Neural progenitor cell (in vitro differentiated cells): ENCODE measurements at regions not wholly inside any gene's neighbourhood (a gene's known extent, or its start where the extent isn't known, plus 50 kb on each side); places are given as distances from the start of the nearest gene placed in this dataset.

ENCODE experiments used
- DNase-seq: peaks from one replicate; pipeline ENCODE4 v3.0.0-alpha.2; 2016; ENCODE audit warnings: low spot score
- H2AFZ ChIP-seq: fragments of 200-600 bp; sonication (generic); replicated peaks from 2 replicates; pipeline ENCODE4 v1.6.1; 2016; ENCODE audit warnings: antibody characterized with exemption
- H3F3A ChIP-seq: fragments of 200-600 bp; sonication (generic); 2 replicates; pipeline ENCODE4 v1.6.1; 2016; ENCODE audit warnings: antibody characterized with exemption, low read depth
- H3K27ac ChIP-seq: fragments of 200-600 bp; sonication (generic); 2 replicates; pipeline ENCODE4 v1.5.1; 2016; ENCODE audit warnings: mild to moderate bottlenecking
- H3K27me3 ChIP-seq: fragments of 200-600 bp; sonication (generic); 2 replicates; pipeline ENCODE4 v1.6.1; 2016; ENCODE audit warnings: mild to moderate bottlenecking, moderate library complexity
- H3K36me3 ChIP-seq: fragments of 200-600 bp; sonication (generic); 2 replicates; pipeline ENCODE4 v1.5.1; 2016
- H3K4me1 ChIP-seq: fragments of 200-600 bp; sonication (generic); 2 replicates; pipeline ENCODE4 v1.6.1; 2016; ENCODE audit warnings: mixed run types
- H3K4me2 ChIP-seq: fragments of 200-600 bp; sonication (generic); 2 replicates; pipeline ENCODE4 v1.6.1; 2016
- H3K4me3 ChIP-seq: fragments of 200-600 bp; sonication (generic); 2 replicates; pipeline ENCODE4 v1.5.1; 2016
- H3K79me2 ChIP-seq: fragments of 200-600 bp; sonication (generic); 2 replicates; pipeline ENCODE4 v1.6.1; 2016; ENCODE audit warnings: low read depth
- H3K9ac ChIP-seq: fragments of 200-600 bp; sonication (generic); 2 replicates; pipeline ENCODE4 v1.6.1; 2016
- H3K9me3 ChIP-seq: fragments of 200-600 bp; sonication (generic); 2 replicates; pipeline ENCODE4 v1.5.1; 2016; ENCODE audit warnings: low read depth
- H4K20me1 ChIP-seq: fragments of 200-600 bp; sonication (generic); 2 replicates; pipeline ENCODE4 v1.6.1; 2016; ENCODE audit warnings: low read depth
- H3K27ac Mint-ChIP-seq: 3 replicates; pipeline ENCODE4 v1.8.0; 2021; ENCODE audit warnings: mixed read lengths
- H3K27me3 Mint-ChIP-seq: 2 replicates; pipeline ENCODE4 v1.8.0; 2022; ENCODE audit warnings: low read depth, mild to moderate bottlenecking, inconsistent platforms, moderate library complexity, mixed read lengths; ENCODE audit not compliant: insufficient read depth
- H3K36me3 Mint-ChIP-seq: 3 replicates; pipeline ENCODE4 v1.8.0; 2021; ENCODE audit warnings: mixed read lengths
- H3K4me1 Mint-ChIP-seq: 3 replicates; pipeline ENCODE4 v1.8.0; 2021; ENCODE audit warnings: mixed read lengths
- H3K4me3 Mint-ChIP-seq: 3 replicates; pipeline ENCODE4 v1.8.0; 2021; ENCODE audit warnings: mild to moderate bottlenecking, moderate library complexity, mixed read lengths
- H3K9me3 Mint-ChIP-seq: 3 replicates; pipeline ENCODE4 v1.8.0; 2020; ENCODE audit warnings: mixed read lengths
- EZH2 ChIP-seq: fragments of 200-600 bp; sonication (generic); IDR thresholded peaks from 2 replicates; pipeline ENCODE4 v1.6.1; 2017; ENCODE audit warnings: antibody characterized with exemption, mild to moderate bottlenecking, moderate library complexity
- EZH2phosphoT487 ChIP-seq: fragments of 200-600 bp; sonication (generic); IDR thresholded peaks from 2 replicates; pipeline ENCODE4 v1.6.1; 2017; ENCODE audit warnings: antibody characterized with exemption
- TF ChIP-seq, protein P1 (sequence below): fragments of 200-600 bp; sonication (generic); IDR thresholded peaks from 2 replicates; pipeline ENCODE4 v1.5.1; 2017; ENCODE audit warnings: antibody characterized with exemption, mild to moderate bottlenecking

DNA sequence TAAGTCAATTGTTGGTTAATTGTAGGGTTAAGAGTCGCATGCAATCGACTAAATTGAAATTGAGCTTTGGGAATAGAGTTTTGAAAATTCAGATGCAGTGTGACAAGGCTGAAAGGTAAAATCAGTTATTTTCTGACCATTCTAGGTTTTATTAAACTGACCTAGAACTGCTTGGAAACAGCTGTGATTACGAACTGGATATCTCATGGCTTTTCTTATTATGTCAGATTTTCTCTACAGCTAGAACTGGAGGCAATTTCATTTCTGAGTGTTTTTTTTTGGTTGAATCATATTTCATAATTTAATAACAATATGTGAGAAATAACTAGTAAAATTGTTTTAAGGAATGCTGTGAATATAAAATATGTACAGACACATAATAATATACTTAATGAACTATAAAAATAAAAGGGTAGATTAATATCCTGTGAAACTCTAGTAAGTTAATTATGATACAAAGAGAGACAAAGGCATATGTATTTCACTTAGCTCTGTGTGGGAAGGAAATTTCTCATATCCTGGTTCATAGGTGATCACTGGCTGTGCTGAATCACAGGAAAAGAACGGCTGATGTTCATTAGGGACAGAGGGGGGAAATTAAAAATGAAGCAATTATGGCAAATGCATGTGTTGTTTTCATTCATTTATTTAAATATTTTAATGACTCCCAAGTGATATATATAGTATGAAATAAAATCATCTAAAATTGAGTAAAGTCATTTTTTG lies 403.2 kb downstream of the ZIC1 start:
- Histone ChIP-seq H3K36me3 (no peaks in the 10 kb centered on the region), H3K27ac (no peak overlapping the region), H3K4me1 (no peaks in the 10 kb centered on the region), H2AFZ (no peak overlapping the region), H3K79me2 (no peaks in the 10 kb centered on the region), H3K9me3 (no peaks in the 10 kb centered on the region), H3F3A (no peaks in the 10 kb centered on the region), H3K27me3 (no peaks in the 10 kb centered on the region), H3K4me2 (no peak overlapping the region), H3K9ac (no peak overlapping the region), H3K4me3 (no peak overlapping the region), H4K20me1 (no peaks in the 10 kb centered on the region)
- no peak overlapping the region for H3K4me3 Mint-ChIP-seq
- DNase-seq = no peak
- no peaks in the 10 kb centered on the region for H3K4me1 Mint-ChIP-seq
- no peaks in the 10 kb centered on the region for H3K36me3 Mint-ChIP-seq
- H3K9me3 Mint-ChIP-seq = peaks cover 2% of the 10 kb centered on the region
- peak overlapping the region; percentile 46 for H3K27ac Mint-ChIP-seq
- no peaks in the 10 kb centered on the region for H3K27me3 Mint-ChIP-seq
- TF ChIP-seq EZH2 (no peak), EZH2phosphoT487 (no peak)
- TF ChIP-seq, protein P1, sequence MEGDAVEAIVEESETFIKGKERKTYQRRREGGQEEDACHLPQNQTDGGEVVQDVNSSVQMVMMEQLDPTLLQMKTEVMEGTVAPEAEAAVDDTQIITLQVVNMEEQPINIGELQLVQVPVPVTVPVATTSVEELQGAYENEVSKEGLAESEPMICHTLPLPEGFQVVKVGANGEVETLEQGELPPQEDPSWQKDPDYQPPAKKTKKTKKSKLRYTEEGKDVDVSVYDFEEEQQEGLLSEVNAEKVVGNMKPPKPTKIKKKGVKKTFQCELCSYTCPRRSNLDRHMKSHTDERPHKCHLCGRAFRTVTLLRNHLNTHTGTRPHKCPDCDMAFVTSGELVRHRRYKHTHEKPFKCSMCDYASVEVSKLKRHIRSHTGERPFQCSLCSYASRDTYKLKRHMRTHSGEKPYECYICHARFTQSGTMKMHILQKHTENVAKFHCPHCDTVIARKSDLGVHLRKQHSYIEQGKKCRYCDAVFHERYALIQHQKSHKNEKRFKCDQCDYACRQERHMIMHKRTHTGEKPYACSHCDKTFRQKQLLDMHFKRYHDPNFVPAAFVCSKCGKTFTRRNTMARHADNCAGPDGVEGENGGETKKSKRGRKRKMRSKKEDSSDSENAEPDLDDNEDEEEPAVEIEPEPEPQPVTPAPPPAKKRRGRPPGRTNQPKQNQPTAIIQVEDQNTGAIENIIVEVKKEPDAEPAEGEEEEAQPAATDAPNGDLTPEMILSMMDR = no peak

DNA sequence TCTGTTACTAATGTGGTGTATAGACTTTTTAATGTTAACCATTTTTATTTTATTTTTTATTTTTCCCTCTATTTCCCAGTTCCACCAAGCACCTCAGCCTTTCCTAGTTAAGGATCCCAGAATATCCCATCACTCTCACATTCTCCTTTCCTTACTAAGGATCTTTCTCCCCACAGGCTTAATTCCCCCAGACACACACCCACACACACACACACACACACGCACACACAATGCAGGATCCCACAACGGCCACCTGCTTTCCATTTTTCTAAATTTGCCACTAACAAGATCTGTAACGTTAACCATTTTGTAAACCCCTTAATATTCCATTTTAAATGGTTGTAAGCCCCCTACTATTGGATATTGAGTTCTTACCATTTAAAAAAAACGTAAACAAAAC lies 404.1 kb downstream of the ZIC1 start:
- Histone ChIP-seq H3K36me3 (no peaks in the 10 kb centered on the region), H3K79me2 (no peaks in the 10 kb centered on the region), H2AFZ (no peak overlapping the region), H3K4me1 (no peaks in the 10 kb centered on the region), H3K9ac (no peak overlapping the region), H3K4me3 (no peak overlapping the region), H3K9me3 (no peaks in the 10 kb centered on the region), H4K20me1 (no peaks in the 10 kb centered on the region), H3K27ac (no peak overlapping the region), H3K27me3 (no peaks in the 10 kb centered on the region), H3K4me2 (no peak overlapping the region), H3F3A (no peaks in the 10 kb centered on the region)
- H3K4me1 Mint-ChIP-seq = no peaks in the 10 kb centered on the region
- H3K9me3 Mint-ChIP-seq = peaks cover 2% of the 10 kb centered on the region
- TF ChIP-seq EZH2phosphoT487 (no peak), EZH2 (no peak)
- TF ChIP-seq, protein P1 = no peak
- no peaks in the 10 kb centered on the region for H3K27me3 Mint-ChIP-seq
- DNase-seq = no peak
- no peak overlapping the region for H3K4me3 Mint-ChIP-seq
- H3K36me3 Mint-ChIP-seq = no peaks in the 10 kb centered on the region
- no peak overlapping the region for H3K27ac Mint-ChIP-seq

DNA sequence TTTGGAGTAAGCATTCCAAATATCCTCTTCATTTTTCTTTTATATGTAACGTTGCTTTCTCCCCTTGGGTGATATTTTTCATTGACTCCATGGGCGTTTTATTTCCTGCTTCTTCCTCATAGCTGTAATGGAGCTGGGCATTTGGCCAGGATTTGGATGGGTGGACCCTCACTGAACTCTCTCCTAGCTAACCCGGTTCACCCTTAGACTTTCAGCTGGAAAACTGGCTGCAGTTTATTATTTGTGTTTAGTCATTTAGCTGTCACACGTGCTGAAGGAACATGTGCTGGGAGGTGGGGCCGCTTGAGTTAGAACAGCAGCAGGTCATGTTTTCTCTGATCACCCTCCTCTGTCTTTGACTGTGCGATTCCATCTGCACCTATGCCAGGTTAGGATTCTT lies 407.6 kb downstream of the ZIC1 start:
- peaks cover 5% of the 10 kb centered on the region for H3K4me1 ChIP-seq
- no peaks in the 10 kb centered on the region for H3K79me2 ChIP-seq
- H3K4me1 Mint-ChIP-seq = peaks cover 7% of the 10 kb centered on the region
- no peaks in the 10 kb centered on the region for H3F3A ChIP-seq
- TF ChIP-seq, protein P1 = no peak
- TF ChIP-seq EZH2phosphoT487 (no peak), EZH2 (no peak)
- H3K27ac ChIP-seq = no peak overlapping the region
- no peaks in the 10 kb centered on the region for H3K27me3 ChIP-seq
- no peaks in the 10 kb centered on the region for H3K27me3 Mint-ChIP-seq
- no peaks in the 10 kb centered on the region for H3K36me3 ChIP-seq
- DNase-seq = no peak
- no peak overlapping the region for H3K4me3 ChIP-seq
- no peaks in the 10 kb centered on the region for H3K9me3 Mint-ChIP-seq
- no peak overlapping the region for H3K4me3 Mint-ChIP-seq
- H3K9me3 ChIP-seq = no peaks in the 10 kb centered on the region
- H3K9ac ChIP-seq = no peak overlapping the region
- H3K4me2 ChIP-seq = no peak overlapping the region
- peak overlapping the region; percentile 19 for H2AFZ ChIP-seq
- H3K36me3 Mint-ChIP-seq = no peaks in the 10 kb centered on the region
- no peak overlapping the region for H3K27ac Mint-ChIP-seq
- no peaks in the 10 kb centered on the region for H4K20me1 ChIP-seq
